Body of pancreas (tissue), 4 donors: ENCODE measurements at regions not wholly inside any gene's neighbourhood (a gene's known extent, or its start where the extent isn't known, plus 50 kb on each side); places are given as distances from the start of the nearest gene placed in this dataset.

Experiments used
- CTCF ChIP-seq, 7 experiments: fragments of 450-650 bp in 4 of 7; fragments of 200-600 bp in 3 of 7; sonication (generic) in 3 of 7; IDR thresholded peaks; one replicate each; pipeline ENCODE4 v1.5.1; 2016 to 2019; ENCODE audit warnings: antibody characterized with exemption in 7 of 7
- POLR2A ChIP-seq, 3 donors: fragments of 450-650 bp; IDR thresholded peaks; one replicate each; pipeline ENCODE4 v1.6.1; 2016; ENCODE audit warnings: antibody characterized with exemption in 3 of 3, mild to moderate bottlenecking in 2 of 3

DNA sequence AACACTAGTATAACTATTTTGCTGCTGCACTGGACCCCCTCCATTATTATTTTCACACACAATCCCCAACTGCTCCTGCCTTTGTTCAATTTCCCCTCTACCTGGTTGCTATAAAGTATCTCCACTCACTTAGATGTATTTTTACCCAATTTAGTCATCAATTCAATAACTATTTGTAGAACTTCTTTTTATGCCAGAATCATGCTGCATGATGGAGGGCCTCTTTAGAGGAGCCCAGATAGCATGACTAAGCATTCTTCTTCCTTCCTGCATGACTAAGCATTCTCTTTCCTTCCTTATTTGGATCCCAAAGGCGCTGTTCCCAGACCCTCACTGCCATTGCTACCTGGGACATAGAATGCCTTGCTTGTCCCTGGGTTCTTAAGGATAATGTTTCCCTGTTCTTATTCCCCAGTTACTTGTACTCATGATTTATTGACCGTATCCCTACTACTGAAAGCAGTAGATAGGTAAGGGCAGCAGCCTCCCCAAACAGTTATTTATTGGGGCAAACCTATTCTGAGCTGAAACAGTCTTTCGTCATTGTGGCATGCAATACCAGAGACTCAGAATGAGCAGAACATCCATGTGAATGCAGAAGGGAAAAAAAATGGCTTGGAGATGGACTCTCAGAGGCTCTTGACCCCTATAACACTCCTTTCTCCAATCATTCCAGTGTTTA is 89.3 kb upstream of the AKT3 start:
- TF ChIP-seq POLR2A (IDR thresholded peaks at IDR 0.05), result no peak
- TF ChIP-seq CTCF (IDR thresholded peaks at IDR 0.05), result no peak
